ACC112 (cell line): ENCODE measurements at regions not wholly inside any gene's neighbourhood (a gene's known extent, or its start where the extent isn't known, plus 50 kb on each side); places are given as distances from the start of the nearest gene placed in this dataset.
"Not testable (repeated sequence)": the region's sequence is repeated elsewhere in the genome, so short reads cannot be mapped to it uniquely, and the experiment has no call there.

Experiments
- H2AFZ ChIP-seq: fragments of 200-600 bp; sonication (generic); one replicate; pipeline ENCODE4 v1.6.0; 2017; ENCODE audit warnings: antibody characterized with exemption, low read length; ENCODE audit not compliant: unreplicated experiment
- H3K27ac ChIP-seq: fragments of 200-600 bp; sonication (generic); 2 replicates; pipeline ENCODE4 v1.5.1; 2014; ENCODE audit warnings: low read depth, mild to moderate bottlenecking, antibody characterized with exemption, low read length, moderate library complexity
- H3K27me3 ChIP-seq: fragments of 200-600 bp; sonication (generic); 2 replicates; pipeline ENCODE4 v1.6.1; 2014; ENCODE audit warnings: mild to moderate bottlenecking, antibody characterized with exemption, low read length, moderate library complexity, mixed read lengths; ENCODE audit not compliant: insufficient read depth
- H3K36me3 ChIP-seq: fragments of 200-600 bp; sonication (generic); 2 replicates; pipeline ENCODE4 v1.6.1; 2016; ENCODE audit warnings: mild to moderate bottlenecking, antibody characterized with exemption, low read length, moderate library complexity, mixed read lengths; ENCODE audit not compliant: insufficient read depth
- H3K4me1 ChIP-seq: fragments of 200-600 bp; sonication (generic); one replicate; pipeline ENCODE4 v1.6.1; 2016; ENCODE audit warnings: low read length, mixed read lengths; ENCODE audit not compliant: insufficient read depth, unreplicated experiment, control insufficient read depth
- H3K4me3 ChIP-seq: fragments of 200-600 bp; sonication (generic); 2 replicates; pipeline ENCODE4 v1.5.1; 2014; ENCODE audit warnings: mild to moderate bottlenecking, low read depth, low read length
- H3K79me2 ChIP-seq: fragments of 200-600 bp; sonication (generic); one replicate; pipeline ENCODE4 v1.6.0; 2016; ENCODE audit warnings: low read length; ENCODE audit not compliant: control insufficient read depth, unreplicated experiment, insufficient read depth

DNA sequence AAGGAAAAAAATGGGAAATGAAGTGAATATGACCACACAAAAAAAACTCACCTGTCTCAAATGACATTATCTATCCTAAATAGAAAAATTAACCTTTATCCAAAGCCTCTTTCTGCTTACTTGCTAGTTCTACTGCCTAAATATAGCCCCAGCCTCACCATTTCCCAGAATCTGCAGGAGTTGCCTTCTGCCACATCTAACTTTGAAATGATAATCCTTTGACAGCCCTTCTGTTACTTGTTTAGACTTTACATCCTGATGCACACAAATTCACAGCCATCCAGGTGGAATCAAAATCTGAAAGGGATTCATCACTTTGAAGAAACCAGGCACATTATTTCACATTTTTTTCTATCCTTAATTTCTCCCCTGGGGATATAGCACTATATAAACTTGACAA lies 1356.2 kb upstream of the NXPH2 start:
- H3K79me2 ChIP-seq, result no peaks in the 10 kb centered on the region
- H3K27me3 ChIP-seq, result no peaks in the 10 kb centered on the region
- no peak overlapping the region for H3K27ac ChIP-seq
- H3K4me1 ChIP-seq, result no peaks in the 10 kb centered on the region
- H2AFZ ChIP-seq, result no peak overlapping the region
- no peak overlapping the region for H3K4me3 ChIP-seq
- no peaks in the 10 kb centered on the region for H3K36me3 ChIP-seq

- Histone ChIP-seq H3K79me2 (no peaks in the 10 kb centered on the region), H3K36me3 (no peaks in the 10 kb centered on the region), H3K4me3 (no peak overlapping the region), H3K27ac (no peak overlapping the region), H3K4me1 (no peaks in the 10 kb centered on the region), H2AFZ (no peak overlapping the region), H3K27me3 (no peaks in the 10 kb centered on the region)
These were observed 1348.7 kb upstream of the NXPH2 start for GRCh38 chr2:140128909-140129308.

- Histone ChIP-seq H3K79me2 (no peaks in the 10 kb centered on the region), H3K27me3 (no peaks in the 10 kb centered on the region), H3K4me1 (no peaks in the 10 kb centered on the region), H2AFZ (no peak overlapping the region), H3K4me3 (no peak overlapping the region), H3K36me3 (no peaks in the 10 kb centered on the region), H3K27ac (no peak overlapping the region)
These were observed 1341.8 kb upstream of the NXPH2 start for GRCh38 chr2:140122001-140122400.

- no peak overlapping the region for H3K27ac ChIP-seq
- H3K4me3 ChIP-seq, result no peak overlapping the region
- H3K4me1 ChIP-seq, result no peaks in the 10 kb centered on the region
- no peaks in the 10 kb centered on the region for H3K36me3 ChIP-seq
- no peaks in the 10 kb centered on the region for H3K79me2 ChIP-seq
- H2AFZ ChIP-seq, result no peak overlapping the region
- H3K27me3 ChIP-seq, result no peaks in the 10 kb centered on the region
These were observed 1337.2 kb upstream of the NXPH2 start for GRCh38 chr2:140117386-140117785.

- no peak overlapping the region for H2AFZ ChIP-seq
- H3K4me3 ChIP-seq, result no peak overlapping the region
- no peaks in the 10 kb centered on the region for H3K79me2 ChIP-seq
- no peak overlapping the region for H3K27ac ChIP-seq
- no peaks in the 10 kb centered on the region for H3K36me3 ChIP-seq
- H3K27me3 ChIP-seq, result no peaks in the 10 kb centered on the region
- H3K4me1 ChIP-seq, result no peaks in the 10 kb centered on the region
These were observed 1328.7 kb upstream of the NXPH2 start for GRCh38 chr2:140108706-140109475.

DNA sequence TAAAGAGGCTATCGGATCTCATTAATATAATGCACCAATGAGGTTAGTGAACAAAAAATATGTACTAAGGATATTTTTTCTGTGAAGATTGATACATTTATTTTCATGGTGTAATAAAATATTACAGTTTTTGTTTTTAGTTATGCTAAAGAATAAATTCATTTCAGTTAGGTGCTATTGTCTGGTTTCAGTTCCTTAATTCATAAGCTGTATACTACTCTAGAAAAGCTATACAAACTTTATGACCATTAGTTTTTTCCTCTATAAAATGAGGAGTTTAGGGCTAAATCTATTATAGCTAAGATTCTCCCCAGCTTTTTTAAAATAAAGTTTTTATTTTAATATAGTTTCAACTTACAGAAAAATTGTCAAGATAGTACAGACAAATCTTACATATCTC lies 1311.7 kb upstream of the NXPH2 start:
- Histone ChIP-seq H3K27me3 (no peaks in the 10 kb centered on the region), H3K36me3 (no peaks in the 10 kb centered on the region), H3K4me1 (no peaks in the 10 kb centered on the region), H3K4me3 (no peak overlapping the region), H3K27ac (no peak overlapping the region), H3K79me2 (no peaks in the 10 kb centered on the region), H2AFZ (no peak overlapping the region)

- Histone ChIP-seq H3K4me1 (no peaks in the 10 kb centered on the region), H3K36me3 (no peaks in the 10 kb centered on the region), H3K27ac (no peak overlapping the region), H3K79me2 (no peaks in the 10 kb centered on the region), H3K27me3 (no peaks in the 10 kb centered on the region), H2AFZ (no peak overlapping the region), H3K4me3 (no peak overlapping the region)
These were observed 1306.8 kb upstream of the NXPH2 start for GRCh38 chr2:140086964-140087363.

DNA sequence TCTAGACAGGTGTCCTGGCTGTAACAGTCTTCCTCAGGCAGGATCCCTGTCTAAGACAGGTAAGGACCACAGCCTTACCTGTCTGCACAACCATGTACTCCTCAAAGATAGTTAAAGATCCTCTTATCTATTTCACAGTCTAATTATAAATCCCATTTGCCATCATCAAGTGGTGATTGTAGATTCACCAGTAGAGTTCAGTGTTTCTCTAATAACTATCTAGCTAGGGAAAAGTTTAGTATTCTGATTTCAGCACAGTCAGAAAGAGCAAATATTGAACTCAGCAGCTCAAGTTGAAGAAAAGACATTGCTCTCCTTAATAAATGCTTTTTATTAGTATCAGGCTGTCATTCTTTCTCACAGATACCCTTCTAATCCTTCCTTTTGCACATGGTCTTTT lies 1305.5 kb upstream of the NXPH2 start:
- H3K4me3 ChIP-seq, result no peak overlapping the region
- H3K79me2 ChIP-seq, result no peaks in the 10 kb centered on the region
- no peaks in the 10 kb centered on the region for H3K4me1 ChIP-seq
- no peak overlapping the region for H3K27ac ChIP-seq
- H2AFZ ChIP-seq, result no peak overlapping the region
- H3K27me3 ChIP-seq, result no peaks in the 10 kb centered on the region
- H3K36me3 ChIP-seq, result no peaks in the 10 kb centered on the region

GRCh38 chr2:140079038-140079437 lies 1298.8 kb upstream of the NXPH2 start:
- H2AFZ ChIP-seq, result no peak overlapping the region

GRCh38 chr2:140076164-140076563 lies 1296.0 kb upstream of the NXPH2 start:
- Histone ChIP-seq H3K79me2 (no peaks in the 10 kb centered on the region), H3K4me1 (no peaks in the 10 kb centered on the region), H2AFZ (no peak overlapping the region), H3K4me3 (no peak overlapping the region), H3K27ac (no peak overlapping the region), H3K27me3 (no peaks in the 10 kb centered on the region), H3K36me3 (no peaks in the 10 kb centered on the region)

More at GRCh38 chr2:140079038-140079437, 1298.8 kb upstream of the NXPH2 start:
- no peaks in the 10 kb centered on the region for H3K4me1 ChIP-seq
- H3K27ac ChIP-seq, result no peak overlapping the region
- H3K36me3 ChIP-seq, result no peaks in the 10 kb centered on the region
- H3K4me3 ChIP-seq, result no peak overlapping the region
- no peaks in the 10 kb centered on the region for H3K79me2 ChIP-seq
- no peaks in the 10 kb centered on the region for H3K27me3 ChIP-seq

GRCh38 chr2:140073763-140074162 lies 1293.6 kb upstream of the NXPH2 start:
- not testable (repeated sequence) for H3K36me3 ChIP-seq, H2AFZ ChIP-seq, H3K4me1 ChIP-seq, H3K4me3 ChIP-seq, H3K27ac ChIP-seq, H3K27me3 ChIP-seq, H3K79me2 ChIP-seq
